ENCODE measurements at regions not wholly inside any gene's neighbourhood (a gene's known extent, or its start where the extent isn't known, plus 50 kb on each side); places are given as distances from the start of the nearest gene placed in this dataset.
"Not testable (repeated sequence)": the region's sequence is repeated elsewhere in the genome, so short reads cannot be mapped to it uniquely, and the experiment has no call there.

DNA sequence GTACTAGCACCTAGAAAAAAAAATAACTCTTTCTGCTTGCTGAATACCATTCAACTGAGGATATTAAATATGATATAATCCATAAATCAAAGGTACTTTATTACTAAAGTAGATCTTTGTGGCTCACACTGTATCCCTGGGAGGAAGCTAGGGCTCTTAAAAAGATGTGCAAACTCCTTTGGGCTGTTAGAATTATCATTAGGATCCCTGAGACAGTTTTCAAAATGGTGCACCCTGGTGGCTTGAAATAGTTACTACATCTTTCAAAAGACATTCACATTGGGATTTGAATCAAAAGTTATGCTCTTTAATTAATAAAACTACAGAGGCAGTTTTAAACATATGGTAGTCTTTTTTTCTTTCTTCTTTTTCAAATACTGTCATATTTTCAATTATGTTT is 228.5 kb upstream of the G2E3 start:
- DNase-seq = no peak

DNA sequence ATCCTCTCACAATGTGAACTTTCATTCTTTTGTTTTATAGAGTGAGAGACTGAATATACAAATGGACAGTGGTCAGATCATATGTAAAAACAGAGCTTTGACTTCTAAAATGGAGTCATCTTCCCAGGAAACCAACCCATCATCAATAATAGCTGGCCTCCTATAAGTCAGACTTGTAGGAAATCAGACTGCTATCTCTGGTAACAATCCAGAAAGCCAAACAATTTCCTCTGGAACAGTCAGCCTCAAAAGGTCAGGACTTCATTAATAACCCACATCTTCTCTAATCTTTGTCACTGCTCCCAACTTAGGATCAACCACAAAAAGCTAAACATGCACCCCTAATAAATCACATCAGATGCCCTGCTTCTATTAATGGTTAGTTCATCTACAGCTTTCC is 227.9 kb upstream of the G2E3 start:
- no peak for DNase-seq

DNA sequence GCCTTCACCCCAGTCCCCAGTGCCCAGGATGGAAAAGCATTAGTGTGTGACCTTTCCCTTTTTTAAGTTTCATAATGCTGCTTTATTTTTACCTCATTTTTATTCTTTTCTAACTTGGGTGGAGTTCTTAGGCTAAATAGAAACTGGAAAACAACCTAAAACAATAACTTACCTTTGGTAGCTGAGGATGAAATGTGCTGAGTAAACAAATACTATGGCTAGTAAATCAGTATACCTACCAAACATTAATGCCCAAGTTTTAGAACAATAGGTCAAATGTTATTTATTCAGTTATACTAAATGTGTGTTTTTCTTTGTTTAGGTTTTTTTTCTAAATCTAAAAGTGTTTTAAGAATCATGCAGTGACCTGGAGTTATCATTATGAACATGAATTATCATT is 226.6 kb upstream of the G2E3 start:
- no peak for DNase-seq

DNA sequence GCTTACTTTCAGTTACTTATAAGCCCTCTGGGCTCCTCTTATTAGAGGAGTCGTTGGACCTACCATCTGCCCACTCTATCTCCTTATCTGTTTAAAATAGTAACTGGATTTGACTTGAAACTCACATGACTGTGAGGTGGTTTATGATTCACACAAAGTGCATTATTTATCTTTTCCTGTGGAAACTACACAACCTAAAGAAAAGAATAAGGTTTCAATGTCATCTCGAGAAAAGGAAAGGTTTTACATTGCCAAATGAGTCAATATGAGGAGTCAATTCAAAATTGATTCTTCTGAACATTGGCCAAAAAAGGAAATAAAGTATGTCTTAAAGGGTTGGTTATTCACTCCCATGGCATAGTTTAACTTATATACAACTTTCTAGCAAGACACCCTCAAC is 225.0 kb upstream of the G2E3 start:
- DNase-seq = no peak

DNA sequence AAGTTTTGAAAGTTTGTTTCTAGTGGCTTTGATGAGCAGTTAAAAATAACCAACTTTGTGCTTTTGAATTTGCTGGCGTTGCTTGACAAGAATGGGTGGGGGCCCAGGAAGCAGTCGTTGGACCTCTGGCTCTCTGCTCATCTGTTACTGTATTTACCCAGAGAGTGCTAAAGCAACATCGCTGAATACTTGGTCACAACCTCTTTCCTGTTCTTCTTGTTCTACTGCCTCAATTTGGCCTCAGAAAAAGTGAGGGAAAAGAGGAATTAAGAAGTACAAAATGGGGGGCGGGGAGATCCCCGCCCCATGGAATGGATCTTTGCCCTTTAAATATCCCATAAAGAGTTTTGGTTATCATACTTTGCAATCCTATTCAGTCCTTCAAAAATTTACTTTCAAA is 221.5 kb upstream of the G2E3 start:
- DNase-seq = no peak

DNA sequence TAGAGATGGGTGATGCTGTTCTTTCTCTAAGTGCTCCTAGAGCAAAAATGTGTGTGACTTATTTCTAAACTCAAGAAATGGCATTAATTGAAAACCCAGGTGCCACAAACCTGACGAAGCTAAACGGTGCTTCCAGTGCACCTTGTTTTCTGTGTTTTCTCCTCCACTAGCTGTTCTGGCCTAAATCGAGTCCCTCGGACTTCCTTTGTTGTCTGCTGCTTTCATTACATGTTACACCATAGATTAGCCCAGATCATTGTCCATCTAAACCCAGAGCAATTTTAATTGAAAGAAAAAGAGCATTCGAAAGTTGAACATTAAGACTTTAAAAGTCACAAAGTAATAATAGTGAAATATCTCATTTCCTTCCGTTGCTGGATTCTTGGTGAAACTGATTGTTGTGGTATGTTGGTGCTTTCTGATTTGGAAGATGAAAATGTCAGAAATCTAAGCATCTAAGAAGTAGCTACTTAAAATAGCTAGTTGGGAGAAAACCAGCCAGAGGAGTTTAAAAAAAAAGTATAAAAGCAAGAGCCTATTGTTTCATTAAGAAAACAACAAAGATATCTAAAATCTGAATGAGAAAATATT is 219.6 kb upstream of the G2E3 start:
- DNase-seq = no peak

DNA sequence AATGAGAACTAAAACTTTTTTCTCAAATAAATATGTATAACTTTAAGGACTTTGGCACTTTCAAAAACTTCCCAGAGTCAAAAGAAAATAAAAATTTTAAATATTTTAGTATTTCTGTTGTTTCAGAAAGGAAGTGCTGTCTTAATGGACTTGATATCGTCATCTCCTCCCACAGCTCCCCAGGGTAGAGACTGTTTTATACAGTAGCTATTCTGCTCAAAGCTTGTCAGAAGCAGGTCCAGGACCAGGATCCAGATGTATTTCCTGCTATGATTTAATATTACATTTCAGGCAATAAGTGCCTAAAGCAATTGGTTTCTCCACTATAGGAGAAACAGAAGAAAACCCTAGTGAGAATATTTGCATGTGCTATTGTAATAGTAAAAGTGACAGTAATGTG is 218.5 kb upstream of the G2E3 start:
- DNase-seq = no peak

DNA sequence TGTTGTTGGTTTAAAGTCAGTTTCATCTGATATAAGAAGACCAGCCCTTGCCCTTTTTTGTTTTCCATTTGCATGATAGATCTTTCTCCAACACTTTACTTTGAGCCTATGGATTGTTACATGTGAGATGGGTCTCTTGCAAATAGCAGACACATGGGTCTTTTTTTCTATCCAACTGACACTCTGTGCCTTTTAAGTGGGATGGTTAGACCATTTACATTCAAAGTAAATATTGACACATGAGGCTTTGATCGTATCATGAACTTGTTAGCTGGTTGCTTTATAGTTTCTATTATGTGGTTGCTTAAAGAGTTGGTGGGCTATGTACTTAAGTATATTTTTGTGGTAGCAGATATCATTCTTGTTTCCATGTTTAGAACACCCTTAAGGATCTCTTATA is 213.4 kb upstream of the G2E3 start:
- DNase-seq = no peak

DNA sequence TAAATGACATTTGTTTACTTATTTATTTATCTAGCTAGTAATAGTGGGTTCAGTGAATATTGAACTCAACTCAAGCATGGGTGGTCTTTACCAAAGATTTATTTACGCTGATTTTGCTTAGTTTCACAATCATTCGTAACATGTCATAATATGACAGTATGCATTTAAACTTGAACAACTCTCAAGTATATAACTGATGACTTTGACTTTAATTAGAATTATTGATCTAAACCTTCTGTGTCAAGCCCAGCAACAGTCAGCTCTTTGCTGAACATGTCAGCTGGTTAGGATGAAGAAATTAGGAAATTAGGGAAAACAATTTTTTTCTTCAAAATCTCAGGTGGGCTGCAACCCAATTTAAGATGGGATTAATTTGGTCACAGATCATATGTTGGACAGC is 210.5 kb upstream of the G2E3 start:
- no peak for DNase-seq

DNA sequence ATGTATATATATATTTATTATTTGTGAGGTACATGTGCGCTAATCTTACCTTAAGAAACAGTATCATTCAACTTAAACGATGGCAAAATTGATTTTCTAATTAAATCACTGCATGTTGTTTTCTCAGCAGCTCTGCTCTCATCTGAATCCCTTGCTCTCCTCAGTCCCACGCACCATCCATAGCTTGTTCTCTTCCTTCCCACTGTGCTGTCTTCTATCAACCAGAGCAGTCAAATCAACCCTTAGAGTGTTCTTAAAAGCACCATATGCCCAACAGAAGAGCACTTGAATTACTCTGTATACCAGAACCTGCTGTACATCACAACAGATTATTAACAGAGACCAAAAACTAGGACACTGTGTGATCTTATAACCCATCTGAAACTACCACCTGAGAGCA is 209.4 kb upstream of the G2E3 start:
- DNase-seq = no peak

DNA sequence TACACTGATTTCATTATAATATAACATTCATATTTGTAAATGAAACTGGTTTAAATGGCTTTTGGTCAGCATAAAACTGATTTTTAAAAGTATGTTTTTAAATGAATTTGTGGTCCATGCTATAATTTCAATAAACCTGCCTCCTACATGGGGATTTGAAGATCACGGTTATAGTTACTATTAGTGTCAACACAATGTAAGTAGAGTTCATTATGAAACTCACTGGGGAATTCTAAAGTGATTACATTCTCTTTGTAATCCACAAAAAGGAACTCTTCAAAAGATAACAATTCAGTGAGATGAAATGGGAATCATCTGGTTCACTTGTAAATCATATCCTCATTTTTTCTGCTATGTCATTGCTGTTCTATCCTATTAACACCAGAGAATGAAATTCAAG is 204.5 kb upstream of the G2E3 start:
- no peak for DNase-seq

DNA sequence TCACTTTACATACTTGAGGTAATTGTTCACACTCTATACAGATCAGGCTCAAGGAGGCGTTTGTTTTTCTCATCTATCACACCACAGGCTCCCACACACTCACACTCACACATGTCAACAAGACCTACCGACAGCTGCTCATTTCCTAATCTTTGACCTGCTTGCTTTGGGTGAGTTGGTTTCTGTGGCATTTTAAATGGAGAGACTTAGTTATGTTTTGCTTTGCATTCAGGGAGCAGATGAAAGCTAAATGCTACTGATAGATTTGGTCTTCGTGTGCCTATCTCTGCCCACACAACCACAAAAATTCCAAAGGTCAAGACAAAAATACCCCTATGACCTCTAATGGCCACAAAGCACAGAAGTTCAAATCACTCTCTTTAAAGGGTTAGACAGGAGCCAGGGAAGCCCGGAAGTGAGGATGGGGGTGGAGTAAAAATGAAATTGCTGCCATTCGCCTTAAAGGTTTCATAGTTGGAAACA is 203.5 kb upstream of the G2E3 start:
- DNase-seq = peak; percentile 27

DNA sequence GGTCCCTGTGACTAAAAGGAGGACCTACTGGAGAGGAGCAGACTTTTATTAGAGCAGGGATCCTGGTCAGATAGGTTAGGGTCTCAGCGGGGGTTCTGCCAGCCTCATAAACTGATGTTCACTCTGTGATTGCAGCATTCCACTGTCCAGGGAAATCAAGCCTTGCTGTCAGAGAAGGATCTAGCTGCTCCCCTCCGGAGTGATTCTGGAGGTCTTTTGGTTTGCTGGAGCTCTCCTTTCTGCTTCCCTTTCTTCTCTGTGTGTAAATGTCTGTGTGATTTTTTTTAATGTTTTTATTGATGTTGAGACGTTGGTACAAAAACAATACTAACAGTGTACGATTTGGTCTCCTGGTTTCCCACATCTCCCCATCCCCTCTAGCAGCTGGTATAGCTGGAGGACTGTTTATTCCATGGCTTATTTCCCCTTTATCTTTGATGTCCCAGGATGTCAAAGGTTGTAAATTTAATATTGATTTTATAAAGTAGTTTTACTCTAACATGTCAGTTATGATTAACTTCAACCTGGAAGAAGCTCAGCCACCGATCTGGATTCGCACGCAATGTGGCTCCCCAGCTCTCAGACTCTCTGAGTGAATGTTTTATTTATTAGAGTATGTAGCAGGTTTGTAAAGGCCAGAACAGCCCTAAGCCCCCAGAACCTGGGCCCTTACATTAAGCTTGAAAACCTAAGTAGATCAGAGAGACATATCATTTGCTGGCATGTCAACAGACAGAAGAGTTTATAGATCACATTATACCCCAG is 202.3 kb upstream of the G2E3 start:
- DNase-seq = no peak

DNA sequence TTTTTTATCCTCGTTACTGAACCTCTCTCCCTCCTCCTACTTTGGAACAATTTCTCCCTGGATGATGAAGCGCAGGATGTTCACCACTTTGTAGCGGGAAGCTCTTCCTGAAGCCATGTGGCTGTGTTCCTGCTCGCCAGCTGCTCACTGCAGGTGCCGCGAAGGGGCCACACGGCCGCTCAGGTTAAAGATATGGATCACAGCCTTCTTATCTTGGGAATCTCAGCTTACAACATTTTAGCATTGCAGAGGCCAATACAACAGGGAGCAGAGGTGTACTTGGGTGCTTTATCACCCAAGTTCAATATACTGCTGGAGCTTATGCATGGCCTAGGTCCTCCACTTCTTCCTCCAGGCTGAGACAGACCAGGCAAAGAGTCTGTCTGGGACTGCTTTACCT is 201.2 kb upstream of the G2E3 start:
- no peak for DNase-seq

DNA sequence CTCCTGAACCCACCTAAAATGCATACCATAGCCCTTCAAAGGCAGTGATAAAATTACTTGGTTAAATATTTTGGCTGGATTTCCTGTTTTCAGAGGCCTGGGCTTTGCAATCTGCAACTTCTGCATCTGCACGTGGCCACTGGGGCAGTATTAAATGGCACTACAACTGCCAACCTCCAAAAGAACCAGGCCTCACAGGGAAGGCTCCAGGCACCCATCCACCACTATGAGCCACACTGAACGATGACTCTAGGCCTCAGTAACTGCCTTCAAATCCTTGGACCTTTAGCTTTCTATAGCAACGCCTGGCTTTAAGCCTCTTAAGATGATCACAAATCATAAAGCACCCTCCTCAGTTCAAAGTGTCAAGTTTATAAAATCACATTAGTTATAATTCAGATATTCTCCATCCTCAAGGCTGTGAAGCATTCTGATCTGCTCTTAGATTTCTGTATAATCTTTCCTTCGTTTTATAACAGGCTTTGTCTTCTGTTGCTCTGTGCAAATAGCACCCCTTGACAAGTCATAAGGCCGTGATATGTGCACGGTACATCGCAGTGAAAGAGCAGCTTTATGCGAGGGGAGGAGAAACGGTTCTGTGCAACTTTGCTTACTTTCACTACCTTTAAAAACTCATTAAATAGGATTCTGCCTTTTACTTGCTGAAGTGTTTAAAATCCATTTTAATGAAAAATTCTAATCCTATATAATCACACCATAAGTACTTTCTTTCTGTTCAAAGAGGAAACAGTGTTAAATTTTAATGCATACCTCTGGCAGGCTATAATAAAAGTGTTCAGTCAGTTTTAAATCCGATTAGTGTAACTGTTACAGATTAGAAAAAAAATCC is 196.4 kb upstream of the G2E3 start:
- no peak for DNase-seq

DNA sequence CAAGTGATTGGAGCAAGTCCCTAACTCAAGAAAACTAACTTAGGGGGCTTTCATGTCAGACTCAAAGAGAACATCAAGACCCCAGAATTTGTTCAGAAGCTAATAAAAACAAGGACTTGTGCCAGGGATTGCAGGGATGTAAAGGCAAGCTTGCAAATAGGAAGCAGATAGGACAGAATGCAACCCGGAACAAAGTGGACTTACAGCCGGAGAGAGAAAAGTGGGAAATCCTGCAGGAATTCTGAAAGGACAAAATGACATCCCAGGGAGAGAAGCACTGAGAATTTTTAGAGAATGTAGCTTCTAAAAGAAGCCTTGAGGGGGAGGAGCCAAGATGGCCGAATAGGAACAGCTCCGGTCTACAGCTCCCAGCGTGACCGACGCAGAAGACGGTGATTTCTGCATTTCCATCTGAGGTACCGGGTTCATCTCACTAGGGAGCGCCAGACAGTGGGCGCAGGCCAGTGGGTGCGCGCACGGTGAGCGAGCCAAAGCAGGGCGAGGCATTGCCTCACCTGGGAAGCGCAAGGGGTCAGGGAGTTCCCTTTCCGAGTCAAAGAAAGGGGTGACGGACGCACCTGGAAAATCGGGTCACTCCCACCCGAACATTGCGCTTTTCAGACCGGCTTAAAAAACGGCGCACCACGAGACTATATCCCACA is 195.6 kb upstream of the G2E3 start:
- DNase-seq = not testable (repeated sequence)

DNA sequence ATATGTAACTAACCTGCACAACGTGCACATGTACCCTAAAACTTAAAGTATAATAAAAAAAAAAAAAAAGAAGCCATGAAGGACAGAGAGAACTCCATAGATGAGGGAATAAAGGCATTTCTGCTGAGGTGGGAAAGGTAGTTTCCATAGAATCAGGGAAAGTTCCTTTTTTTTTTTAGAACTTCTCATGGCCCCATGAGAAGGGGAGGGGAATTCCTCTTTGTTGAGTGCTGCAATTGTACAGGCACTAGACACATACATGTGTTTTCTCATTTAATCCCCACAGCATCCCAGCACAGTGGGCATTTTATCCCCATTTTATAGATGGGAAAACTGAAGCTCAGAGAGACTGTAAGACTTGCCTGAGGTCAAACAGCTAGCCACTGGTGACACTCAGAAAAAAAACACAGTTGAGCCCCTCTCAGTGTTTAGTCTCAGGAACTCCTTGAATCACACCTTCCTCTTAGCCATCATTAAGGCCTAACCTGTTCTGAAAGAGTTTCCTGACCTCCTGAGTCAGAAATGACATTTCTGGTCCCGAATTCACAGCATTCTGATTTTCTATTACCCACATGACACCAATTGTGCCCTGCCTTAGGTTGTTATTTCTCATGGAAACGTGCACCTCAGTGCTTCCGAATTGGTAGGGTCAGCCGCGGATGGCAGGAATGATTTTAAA is 189.3 kb upstream of the G2E3 start:
- DNase-seq = no peak

DNA sequence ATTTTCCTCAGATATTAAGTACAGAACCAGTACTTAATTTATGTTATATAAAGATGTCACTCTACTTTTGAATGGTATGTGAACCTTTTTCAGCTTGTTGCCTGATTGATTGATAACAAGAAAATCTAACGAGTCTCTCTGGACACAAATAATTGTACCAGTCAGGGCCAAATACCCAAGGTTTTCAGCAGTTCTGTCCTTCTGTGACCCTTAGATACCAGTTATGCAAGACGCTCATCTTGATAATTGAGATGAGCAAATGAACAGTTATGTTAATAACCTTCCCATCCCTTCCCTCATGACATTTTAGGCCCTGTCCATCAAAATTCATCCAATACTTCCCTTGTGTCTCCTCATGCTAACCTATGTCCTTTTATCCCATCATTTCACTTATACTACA is 185.9 kb upstream of the G2E3 start:
- no peak for DNase-seq

DNA sequence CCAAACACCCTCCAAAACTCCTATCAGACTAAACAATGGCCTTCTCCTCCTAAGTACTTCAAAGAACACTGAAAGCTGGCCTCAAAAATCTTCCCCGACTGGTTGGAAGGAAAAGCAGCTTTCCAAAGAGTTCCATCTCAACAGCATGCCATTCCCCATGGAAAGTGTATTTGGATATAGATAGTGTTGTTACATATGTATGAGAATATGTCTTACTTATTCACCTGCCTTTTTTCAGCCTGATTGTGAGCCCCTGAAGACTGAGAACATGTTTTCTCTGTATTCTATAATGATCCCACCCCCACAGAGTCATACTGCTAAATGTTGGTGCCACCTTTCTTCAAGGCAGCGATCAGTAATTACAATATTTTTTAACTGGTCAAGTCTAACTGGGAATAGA is 185.4 kb upstream of the G2E3 start:
- no peak for DNase-seq

DNA sequence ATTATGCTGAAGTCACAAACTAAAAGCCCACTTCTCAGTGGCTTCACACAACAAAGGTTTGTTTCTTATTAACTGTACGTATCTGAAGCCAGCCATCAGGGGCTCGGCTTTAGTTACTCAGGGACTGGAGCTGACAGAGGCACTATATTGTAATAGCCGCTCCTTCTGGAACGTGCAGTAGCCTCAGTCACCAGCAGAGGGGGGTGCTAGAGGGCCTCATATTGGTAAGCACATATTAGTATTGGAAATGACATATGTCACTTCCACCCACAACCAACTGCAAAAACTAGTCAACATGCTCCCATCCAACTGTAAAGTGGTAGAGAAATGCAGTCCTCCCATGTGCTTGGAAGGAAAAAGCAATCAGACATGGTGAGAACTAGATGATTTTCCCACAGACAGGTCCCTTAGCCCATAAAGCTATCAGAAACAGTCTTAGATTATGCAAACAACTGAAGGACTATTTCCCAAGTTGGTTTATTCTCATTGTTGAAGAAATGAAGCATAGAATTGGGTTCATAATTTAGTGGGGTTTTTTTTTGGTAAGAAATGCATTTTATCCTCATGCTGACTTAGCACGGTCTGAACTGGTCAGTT is 183.6 kb upstream of the G2E3 start:
- peak; percentile 82 for DNase-seq

DNA sequence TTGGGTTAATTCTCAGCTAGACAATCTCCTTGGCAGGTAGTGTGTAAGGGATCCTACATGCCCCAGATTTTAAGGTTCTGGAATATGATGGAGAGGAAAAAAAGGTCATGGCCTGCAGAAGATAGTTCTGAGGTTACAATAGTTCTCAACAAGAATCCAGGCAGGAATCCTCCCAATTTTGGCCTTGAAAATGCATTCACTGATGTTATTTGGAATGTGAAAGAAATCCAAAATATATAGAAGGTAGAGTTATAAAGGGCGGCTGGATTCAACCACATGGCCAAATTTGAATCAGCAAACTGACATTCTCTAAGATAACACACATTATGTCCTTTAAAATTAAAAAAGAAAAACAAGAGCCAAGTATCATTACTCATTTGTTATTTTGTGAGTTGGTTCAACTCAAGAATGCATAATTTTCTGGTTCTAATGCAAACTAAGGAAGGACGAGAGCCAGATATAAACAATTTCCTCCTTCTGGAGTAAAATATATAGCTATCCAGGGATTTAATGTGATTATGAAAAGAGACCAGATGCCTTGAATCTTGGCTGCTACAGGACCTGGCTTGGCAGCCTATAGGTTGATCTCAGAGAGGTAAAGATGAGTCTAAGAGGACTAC is 177.0 kb upstream of the G2E3 start:
- no peak for DNase-seq

DNA sequence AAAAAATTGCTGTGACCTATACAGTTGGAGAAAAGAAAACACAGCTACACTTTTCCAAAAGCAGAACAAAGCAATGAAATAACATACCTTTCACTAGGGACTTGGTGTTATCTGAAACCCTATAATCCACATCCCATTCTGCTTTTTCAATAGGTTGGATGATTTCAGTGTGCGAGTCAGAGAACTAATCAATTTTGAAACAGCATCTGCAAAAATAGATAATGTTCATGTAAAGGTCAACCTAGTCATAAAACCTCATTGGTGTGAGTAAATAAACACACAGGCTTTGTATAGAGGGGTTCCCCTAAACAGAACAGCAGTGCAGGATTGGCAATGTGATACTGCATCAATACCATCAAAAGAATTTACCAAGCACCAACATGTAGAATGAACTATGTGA is 173.0 kb upstream of the G2E3 start:
- DNase-seq = no peak

All from stimulated activated CD8-positive, alpha-beta memory T cell treated with anti-CD3 and anti-CD28 coated beads, Interleukin-4, amount 100 ng/mL, for 48 hours (primary cell).